GM19324 (cell line): ENCODE measurements at regions not wholly inside any gene's neighbourhood (a gene's known extent, or its start where the extent isn't known, plus 50 kb on each side); places are given as distances from the start of the nearest gene placed in this dataset.

Source experiments
- ATAC-seq: cut with Tn5 transposase; IDR thresholded peaks from one replicate; pipeline ENCODE4 v1.9.1; 2021; ENCODE audit warnings: mild to moderate bottlenecking, moderate library complexity; ENCODE audit not compliant: unreplicated experiment, low FRiP score

DNA sequence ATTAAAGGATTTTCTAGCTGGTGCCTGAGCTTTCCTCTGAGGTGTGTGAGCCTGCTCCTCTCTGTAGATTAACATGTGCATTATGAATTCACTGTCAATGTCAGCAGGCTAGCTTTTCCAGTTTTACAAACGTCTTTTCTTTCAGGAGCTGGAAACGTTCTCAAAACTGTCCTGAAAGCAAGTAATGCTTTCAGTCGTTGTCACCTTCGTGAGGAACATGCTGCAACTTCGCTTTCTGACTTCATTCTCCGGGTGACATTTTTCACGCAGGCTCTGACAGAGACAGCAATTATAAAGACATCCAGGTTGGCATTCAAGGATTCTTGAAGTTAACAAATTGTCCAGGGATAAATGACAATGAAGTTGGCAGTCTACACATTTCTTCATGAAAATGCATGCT lies 671.5 kb downstream of the DHX35 start:
- no peak for ATAC-seq

DNA sequence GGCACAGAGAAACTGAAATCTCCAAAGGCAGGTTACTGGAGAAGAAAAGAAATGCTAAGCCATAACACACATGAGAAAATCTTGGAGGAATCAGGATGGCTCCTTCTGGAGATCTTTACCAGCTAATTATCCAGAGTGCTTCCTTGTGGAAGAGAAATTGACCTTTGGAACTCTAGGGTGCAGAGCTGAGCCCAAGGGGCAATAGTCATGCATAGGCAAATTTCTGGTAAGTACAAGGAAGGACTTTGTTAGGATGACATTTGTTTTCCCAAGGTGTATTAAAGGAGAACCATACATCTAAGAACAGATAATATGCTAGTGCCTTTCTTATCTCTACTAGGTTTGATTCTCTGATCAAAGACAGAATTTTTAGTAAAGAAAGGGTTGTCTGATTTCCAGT lies 670.6 kb downstream of the DHX35 start:
- ATAC-seq: no peak

DNA sequence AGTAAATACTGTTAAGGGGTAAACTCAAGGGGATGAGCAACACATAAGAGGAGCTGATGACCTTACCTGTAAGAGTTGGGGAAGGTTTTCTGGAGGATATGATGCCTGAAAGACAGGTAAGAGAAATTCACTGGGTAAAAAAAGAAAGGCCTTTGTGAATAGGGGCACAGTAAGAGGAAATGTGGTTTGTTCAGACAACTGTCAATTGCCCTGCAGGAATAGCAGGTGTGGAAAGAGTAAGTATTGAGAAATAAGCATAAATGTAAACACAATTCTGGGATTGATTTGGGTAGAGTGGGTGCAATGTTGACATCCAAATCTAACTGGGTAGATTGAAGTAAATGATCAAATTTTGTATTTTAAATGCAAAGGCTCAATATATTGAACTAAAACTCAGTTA lies 670.0 kb downstream of the DHX35 start:
- no peak for ATAC-seq

DNA sequence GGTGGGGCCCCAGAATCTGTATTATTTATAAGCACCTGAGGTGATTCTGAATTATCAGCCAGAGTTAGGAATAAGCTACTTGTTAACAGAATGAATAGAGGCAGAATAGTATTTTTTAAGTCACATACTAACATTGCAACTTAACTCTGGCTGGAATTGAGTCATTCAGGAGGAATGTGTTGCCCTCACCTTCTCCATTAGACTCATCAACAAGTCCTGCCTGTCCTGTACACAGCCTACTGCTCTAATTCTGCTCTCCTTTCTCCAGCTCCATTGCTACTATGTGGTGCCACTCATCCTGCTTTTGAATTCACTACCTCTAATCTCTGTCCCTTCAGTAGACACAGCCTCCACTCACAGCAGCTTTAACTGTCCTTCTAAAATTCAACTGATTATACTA lies 669.4 kb downstream of the DHX35 start:
- ATAC-seq: no peak

DNA sequence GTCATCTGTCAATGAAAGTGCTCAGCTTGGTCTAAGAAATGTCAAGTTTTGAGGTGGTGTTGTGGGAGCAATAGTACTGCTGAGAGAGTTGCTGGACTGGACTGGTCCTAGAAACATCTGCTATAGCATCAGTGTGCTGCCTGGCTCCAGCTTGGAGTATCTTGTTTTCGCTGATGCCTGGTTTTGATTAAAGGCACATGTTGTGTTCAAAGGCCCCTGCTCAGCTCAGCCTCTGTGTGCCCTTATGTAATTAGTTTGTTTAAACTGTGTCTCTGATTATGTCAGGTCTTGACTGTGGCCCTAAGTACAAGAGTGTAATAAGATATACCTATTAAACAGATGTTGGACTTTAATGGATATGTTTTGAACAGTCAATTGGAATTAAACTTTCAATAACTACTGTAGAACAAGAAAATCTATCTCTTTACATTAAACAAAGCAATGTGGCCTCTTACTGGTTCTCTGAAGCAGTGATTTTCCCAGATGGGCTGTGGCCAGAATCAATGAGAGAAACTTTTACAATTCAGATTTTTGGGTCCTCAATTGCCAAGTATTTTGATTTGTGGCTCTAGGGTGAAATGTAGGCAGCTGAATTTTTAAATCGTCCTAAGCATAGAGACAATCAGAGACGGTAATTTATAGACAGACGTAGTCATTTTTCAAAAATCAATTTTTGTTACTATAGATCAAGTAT lies 668.2 kb downstream of the DHX35 start:
- no peak for ATAC-seq

DNA sequence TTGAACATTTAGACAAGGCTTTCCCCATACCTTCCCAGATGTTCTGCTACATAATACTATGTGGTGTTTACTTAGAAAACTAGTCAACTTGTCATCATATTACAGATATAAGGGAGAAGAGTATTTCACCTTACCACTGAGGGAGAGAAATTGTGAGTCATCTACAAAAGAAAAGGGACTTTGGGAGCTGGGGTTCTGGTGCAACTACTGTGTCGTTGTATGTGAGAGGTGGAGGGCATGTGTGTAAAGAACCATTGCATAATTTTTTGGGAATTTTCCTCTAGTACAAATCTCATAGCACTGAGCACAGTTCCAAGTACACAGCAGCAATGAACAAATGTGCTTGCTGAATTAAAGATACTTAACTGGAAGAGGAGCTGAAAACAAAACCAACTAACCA lies 665.6 kb downstream of the DHX35 start:
- ATAC-seq: no peak

DNA sequence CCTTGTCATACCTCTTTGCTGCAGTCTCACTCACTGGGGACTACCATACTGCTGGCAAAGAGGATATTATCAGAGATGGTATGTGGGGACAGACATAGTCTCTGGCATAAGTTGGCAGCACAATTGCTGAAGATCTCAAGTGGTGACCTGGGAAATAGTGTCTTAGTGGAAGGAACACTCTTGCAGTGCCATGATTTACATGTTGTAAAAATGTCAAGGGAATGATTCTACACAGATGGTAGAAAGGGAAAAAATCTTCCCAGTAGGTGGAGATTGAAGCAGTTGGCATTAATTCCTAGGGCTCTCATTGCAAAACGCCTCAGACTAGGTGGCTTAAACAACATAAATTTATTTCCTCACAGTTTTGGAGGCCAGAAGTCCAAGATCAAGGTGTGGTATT lies 662.2 kb downstream of the DHX35 start:
- ATAC-seq: no peak

DNA sequence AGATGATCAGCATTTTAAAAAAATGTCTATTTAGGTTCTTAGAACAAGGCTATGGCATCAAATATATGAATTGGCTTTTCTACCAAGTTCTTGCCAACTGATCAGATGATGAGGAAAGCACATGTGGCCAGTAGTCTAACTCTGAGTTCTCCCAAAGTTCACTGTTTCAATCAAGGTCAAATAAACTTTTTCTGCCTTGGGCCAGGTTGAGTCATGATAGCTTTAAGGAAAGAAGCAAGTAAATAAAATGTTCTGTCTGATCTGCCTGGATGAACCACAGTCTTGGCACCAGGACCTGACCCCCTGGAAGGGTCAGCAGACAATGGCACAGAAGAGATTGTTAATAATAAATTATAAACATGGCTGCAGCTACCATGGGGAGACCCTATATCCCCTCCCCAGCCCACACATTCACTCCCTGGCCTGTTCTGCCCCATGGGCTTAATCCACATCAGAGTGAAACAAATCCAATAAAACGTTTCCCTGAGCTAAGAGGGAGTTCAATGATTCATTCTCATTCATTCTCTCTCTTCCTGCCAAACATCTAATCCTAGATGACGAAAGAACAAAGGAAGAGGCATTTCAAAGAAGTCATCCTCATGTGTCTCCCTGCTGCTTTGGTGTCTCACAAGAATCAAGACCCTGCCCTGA lies 661.6 kb downstream of the DHX35 start:
- no peak for ATAC-seq

DNA sequence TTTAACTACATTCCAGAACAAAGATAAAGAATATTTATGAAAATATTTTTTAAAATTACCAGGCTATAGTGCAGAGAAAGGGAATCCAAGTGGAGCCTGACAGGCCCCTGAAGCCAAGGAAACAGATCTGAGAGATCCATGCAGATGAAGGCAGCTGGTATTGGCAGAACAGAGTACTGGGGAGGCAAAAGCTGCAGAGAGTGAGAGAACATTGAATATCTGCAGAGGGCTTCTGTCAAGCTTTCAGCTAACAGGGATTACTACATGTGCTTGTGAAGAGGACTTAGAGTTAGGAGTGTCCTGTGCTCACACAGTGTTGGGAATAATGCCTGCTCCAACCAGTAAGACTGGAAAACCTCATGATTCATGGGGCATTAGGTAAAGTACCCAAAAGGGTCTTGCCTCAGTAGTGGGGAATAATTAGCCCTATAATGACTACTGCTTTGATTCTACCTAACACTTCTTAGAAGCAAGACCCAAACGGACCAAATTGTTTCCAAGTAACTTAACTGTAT lies 657.2 kb downstream of the DHX35 start:
- ATAC-seq: no peak

DNA sequence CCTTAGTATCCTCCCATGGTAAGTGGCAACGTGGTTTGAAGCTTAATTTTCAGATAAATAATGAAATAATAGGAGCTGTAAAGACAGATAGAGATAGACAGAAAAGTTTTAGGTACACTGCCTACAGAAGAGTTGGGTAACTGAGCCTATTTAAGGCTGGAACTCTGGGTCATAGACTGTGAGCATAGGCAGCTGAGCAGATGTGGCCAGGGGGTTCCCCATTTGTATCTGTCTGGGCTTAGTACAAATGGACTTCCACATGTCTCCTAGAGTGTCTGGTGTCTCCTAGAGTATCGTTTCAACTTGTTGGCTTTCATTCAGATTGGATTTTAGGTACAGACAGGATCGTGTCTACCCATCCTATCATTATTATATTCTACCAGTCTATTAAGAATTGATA lies 649.8 kb downstream of the DHX35 start:
- ATAC-seq: no peak

DNA sequence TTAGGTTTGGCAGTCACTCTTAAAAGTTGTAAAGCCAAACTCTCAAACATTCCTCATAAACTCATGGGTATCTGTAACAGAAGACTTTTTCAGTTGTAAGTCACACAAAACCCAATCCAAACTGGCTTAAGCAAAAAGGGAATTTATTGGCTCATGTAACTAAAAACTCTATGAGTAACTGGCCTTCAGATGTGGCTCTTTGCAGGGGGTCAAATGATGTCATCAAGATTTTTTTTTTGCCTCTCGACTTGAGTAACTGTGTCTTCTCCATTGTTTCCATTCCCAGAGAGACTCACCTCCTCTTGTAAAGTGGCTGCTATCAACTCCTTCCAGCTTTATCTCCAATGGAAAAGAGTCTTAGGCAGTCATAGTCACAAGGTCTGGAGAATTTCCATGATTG lies 645.0 kb downstream of the DHX35 start:
- no peak for ATAC-seq

DNA sequence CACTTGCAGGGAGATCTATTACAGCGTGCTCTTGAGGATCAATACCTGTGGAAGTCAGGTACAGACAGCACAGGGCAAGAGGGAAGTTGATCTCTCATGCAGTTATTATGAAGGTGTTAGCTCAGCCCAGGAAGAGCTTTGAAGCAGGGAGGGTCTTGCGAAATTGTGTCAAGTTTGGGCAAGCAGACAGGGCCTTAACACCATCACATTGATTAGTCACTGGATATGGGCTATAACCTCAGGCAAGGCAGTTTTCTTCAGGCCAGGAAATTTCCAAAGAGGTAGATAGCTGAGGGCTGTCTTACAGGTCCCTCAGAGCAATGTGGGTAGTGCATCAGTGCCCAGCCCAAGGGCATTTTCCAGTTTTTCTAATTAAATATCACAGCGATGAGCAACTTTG lies 643.8 kb downstream of the DHX35 start:
- ATAC-seq: no peak

DNA sequence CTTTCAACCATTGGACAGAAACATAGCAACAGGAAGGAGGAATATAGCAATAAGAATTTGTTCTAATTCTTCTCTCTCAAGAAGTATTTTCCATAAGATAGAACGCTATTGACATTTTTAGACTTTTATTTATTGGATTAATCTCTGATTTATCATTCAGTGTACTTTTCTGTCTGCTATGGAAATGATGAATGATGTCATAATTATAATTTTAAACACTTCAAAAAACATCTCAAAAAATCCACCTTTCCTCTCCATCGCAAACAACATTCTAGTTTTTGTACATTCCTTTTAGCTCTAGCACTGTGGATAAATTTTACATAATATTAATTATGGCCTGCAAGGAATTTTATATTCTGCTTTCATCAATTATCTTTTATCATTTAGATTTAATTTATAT lies 643.2 kb downstream of the DHX35 start:
- no peak for ATAC-seq

DNA sequence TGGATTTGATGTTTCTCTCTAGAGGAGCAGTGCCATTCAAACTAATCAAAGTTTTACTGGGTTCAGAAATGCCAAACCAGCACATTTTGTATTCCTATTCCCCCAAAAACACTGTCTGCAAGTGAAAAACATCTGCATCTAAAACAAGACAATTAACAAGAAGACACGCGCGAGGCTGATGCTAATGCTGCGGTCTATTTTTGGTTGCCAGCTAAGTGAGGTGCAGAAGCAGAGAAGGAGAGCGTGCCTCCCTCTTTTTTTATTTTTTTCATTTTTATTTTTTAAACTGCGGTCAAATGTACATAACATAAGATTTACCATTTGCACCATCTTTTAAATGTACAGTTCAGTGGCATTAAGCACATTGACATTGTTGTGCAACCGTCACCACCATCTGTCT lies 641.1 kb downstream of the DHX35 start:
- no peak for ATAC-seq

DNA sequence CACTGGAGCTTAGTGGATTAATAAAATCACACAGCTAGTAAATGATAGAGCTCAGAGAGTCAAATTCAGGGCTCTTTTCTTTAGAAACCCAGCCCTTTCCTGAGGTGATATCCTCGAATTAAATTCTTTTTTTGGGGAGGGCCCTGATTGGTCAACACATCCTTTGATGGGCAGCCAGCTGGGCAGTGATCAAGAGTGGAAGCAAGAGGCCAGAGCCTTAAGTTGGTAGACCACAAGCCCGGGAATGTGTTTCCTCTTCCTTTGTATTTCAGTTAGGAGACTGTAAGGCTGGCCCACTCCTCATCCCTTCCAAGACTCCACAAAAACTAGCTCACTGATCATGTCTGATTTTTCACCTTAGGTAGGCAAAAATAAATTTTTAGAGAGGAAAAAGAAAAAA lies 640.5 kb downstream of the DHX35 start:
- no peak for ATAC-seq

DNA sequence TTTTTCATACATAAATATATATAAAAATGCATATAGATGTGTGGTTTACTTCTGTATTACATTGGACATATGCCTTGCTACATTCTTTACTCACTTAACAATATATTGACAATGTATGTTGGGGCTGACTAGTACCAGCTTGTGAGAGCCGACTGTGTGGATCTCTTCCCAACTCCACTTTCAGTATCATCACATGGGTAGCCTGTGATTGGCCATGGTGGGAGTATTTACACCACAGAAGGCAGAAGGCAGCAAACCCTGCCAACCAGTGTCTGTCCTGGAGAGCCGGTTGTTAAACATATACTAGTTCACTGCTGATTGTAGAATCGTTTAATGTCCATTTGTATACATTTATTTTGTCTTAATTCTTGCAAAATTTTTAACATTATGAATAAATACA lies 638.7 kb downstream of the DHX35 start:
- no peak for ATAC-seq

DNA sequence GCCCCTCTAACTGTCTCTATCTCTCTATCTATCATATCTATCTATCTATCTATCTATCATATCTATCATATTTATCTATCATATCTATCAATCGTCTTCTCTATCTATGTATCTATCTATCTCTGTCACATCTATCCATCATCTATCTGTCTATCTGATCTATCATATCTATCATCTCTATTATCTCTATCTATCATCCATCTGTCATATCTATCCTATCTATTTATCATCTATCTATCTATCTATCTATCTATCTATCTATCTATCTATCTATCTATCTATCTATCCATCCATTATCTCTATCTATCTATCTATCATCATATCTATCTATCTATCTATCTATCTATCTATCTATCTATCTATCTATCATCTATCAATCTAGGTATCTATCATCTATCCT lies 638.0 kb downstream of the DHX35 start:
- ATAC-seq: no peak

DNA sequence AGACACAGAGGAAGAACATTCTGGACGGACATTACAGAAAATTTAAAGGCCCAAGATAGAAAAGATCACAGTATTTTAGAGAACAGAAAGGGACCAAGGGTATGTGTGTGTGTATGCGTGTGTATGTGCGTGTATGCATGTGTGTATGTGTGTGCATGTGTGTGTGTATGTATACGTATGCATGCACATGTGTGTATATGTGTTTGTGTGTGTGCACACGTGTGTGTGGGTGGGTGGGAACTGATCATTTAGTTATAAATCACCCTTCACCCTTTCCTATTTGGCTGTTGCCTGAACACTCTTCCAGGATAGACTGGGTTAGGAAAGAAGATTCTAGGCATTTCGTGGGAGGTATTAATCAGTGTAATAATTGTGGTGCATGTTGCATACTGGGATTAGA lies 634.4 kb downstream of the DHX35 start:
- ATAC-seq: no peak

DNA sequence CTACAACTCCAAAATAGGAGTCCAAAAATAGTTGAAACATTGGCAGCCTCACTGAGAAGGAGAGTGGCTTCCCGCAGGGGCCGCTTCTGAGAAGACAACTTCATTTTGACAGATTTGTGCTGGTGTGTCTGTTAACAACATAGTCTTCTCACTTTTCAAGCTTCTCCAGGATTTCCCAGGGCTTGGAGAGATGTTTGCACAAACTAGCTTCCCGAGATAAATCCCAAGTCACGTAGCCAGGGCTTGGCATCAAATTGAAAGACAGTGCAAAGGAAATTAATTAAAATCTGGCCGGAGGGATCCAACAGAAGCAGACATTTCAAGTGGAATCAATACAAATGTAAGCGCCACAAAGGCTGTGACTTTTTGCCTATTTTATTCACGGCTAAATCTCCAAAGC lies 630.2 kb downstream of the DHX35 start:
- ATAC-seq: no peak

DNA sequence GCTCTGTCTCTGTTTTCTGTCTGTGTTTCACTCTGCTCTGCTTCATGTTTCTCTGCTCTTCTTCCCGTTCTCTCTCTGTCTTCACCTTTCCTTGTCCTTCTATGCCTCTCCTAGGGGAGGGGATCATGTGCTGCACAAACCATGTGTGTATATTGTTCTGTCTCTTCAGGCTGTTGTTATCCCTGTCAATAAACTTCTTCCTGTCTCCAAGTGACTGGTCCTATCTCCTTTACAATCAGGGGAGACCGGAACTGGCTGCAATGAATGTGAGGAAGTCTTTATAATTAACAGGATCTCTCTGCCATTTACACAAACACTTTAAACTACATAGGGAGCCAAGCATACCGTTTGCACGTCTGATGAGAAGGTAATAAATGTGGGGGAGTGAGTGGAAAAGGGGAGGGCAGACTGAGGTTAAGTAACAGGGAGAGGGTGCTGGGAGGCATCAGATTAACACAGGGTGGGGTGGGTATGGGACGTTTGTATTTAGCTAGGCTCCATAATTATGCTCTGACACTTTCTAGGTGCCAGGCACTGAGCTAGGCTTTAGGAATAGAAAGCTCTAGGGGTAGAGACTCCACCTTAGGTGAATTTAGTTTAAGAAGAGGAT lies 626.1 kb downstream of the DHX35 start:
- no peak for ATAC-seq

DNA sequence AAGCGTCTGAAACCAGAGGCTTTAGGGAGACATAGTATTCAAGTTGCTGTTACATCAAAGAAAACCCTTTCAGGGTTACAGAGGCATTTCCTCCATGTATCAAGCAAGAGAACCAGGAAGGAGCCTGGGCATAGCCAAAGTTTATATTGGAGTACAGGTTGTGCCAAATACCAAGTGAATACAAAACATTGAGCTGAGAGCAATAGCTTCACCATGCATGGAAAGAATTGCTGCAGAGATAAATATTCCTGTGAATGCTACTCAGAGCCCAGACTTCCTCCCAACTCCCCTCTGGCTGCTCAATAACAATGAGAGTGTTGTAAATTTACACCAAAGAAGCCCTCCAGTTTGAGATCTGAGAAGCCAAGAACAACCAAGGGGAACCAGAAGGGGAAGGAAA lies 618.9 kb downstream of the DHX35 start:
- ATAC-seq: no peak

DNA sequence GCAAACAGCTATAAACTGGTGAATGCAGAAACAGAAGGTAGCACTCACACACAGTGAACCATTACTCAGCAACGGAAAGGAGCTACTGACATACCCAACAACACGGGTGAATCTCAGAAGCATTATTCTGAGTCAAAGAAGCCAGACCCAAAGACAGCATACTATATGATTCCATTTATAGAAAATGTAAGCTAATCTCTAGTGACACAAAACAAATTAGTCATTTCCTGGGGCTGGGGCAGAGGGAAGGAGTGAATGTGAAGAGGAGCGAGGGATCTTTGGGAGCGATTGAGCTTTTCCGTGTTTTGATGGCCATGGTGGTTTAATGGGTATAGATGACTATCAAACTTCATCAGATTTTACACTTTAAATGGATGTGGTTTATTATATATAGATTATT lies 614.6 kb downstream of the DHX35 start:
- no peak for ATAC-seq
